ENCODE measurements at regions not wholly inside any gene's neighbourhood (a gene's known extent, or its start where the extent isn't known, plus 50 kb on each side); places are given as distances from the start of the nearest gene placed in this dataset.

DNA sequence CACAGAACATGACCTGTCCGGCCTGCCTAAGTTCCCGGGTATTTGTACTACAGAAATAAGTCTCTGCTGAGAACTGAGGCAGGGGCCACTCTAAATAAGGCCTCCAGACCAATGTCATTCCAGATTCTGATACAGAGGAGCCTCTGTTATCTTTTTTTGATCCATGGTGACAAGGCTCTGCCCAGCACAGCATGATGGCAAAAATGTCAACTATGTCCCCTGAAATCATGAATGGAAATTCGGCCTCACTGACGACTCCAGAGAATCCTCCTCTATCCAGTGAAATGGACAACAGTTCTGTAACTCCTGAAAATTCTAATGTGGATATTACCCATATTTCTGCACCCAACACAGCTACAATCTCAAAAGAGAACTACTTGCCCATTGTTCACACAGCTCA, 335.0 kb downstream of the DNAH5 start:
- BruUV-seq (replicated peaks) = no TSS peak
- RAD21 ChIA-PET (ENCODE audit: low non-redundant PET in 1 of 2, low total read pairs in 2 of 2, uncharacterized antibody in 2 of 2, unreplicated experiment in 2 of 2) = no interaction called here
- intact Hi-C loops (cut with micrococcal nuclease) = no loop called here

More for the DNA sequence above, 335.0 kb downstream of the DNAH5 start:
- H3K79me2 ChIP-seq (ENCODE audit: insufficient read depth, low read length) = no peaks in the 10 kb centered on the region
- H3K9me3 ChIP-seq (ENCODE audit: control insufficient read depth in 1 of 2, insufficient read depth in 1 of 2, low read depth in 1 of 2, low read length in 2 of 2) = peaks cover 4 to 26% of the 10 kb centered on the region in 2 experiments; a peak in 2 of 4 replicates
- ATAC-seq = no peak
- no peaks in the 10 kb centered on the region for H4K20me1 ChIP-seq (ENCODE audit: insufficient read depth)
- TF ChIP-seq SRF (IDR thresholded peaks at IDR 0.05; ENCODE audit: low read depth) (no peak), CBX3 (IDR thresholded peaks at IDR 0.05; ENCODE audit: low read depth) (no peak), EZH2 (IDR thresholded peaks at IDR 0.05) (no peak), POLR2A (IDR thresholded peaks at IDR 0.05; ENCODE audit: borderline replicate concordance, extremely low read depth, insufficient read depth, insufficient read length) (no peak), SIN3A (IDR thresholded peaks at IDR 0.05; ENCODE audit: low read depth) (no peak), ZNF274 (IDR thresholded peaks at IDR 0.05; ENCODE audit: low read depth, low read length) (no peak), EZH2phosphoT487 (IDR thresholded peaks at IDR 0.05; ENCODE audit: borderline replicate concordance) (no peak), ZFX (IDR thresholded peaks at IDR 0.05) (no peak), CEBPB (IDR thresholded peaks at IDR 0.05; ENCODE audit: low read depth) (no peak), JUND (IDR thresholded peaks at IDR 0.05) (no peak)
- TF ChIP-seq, protein P1, sequence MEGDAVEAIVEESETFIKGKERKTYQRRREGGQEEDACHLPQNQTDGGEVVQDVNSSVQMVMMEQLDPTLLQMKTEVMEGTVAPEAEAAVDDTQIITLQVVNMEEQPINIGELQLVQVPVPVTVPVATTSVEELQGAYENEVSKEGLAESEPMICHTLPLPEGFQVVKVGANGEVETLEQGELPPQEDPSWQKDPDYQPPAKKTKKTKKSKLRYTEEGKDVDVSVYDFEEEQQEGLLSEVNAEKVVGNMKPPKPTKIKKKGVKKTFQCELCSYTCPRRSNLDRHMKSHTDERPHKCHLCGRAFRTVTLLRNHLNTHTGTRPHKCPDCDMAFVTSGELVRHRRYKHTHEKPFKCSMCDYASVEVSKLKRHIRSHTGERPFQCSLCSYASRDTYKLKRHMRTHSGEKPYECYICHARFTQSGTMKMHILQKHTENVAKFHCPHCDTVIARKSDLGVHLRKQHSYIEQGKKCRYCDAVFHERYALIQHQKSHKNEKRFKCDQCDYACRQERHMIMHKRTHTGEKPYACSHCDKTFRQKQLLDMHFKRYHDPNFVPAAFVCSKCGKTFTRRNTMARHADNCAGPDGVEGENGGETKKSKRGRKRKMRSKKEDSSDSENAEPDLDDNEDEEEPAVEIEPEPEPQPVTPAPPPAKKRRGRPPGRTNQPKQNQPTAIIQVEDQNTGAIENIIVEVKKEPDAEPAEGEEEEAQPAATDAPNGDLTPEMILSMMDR (IDR thresholded peaks at IDR 0.05 in 2 of 3, conservative IDR thresholded peaks at IDR 0.05 in 1 of 3; ENCODE audit: borderline replicate concordance in 1 of 3, insufficient read depth in 1 of 3, low read depth in 2 of 3, low read length in 2 of 3) = no peak
- TF ChIP-seq, protein P2, sequence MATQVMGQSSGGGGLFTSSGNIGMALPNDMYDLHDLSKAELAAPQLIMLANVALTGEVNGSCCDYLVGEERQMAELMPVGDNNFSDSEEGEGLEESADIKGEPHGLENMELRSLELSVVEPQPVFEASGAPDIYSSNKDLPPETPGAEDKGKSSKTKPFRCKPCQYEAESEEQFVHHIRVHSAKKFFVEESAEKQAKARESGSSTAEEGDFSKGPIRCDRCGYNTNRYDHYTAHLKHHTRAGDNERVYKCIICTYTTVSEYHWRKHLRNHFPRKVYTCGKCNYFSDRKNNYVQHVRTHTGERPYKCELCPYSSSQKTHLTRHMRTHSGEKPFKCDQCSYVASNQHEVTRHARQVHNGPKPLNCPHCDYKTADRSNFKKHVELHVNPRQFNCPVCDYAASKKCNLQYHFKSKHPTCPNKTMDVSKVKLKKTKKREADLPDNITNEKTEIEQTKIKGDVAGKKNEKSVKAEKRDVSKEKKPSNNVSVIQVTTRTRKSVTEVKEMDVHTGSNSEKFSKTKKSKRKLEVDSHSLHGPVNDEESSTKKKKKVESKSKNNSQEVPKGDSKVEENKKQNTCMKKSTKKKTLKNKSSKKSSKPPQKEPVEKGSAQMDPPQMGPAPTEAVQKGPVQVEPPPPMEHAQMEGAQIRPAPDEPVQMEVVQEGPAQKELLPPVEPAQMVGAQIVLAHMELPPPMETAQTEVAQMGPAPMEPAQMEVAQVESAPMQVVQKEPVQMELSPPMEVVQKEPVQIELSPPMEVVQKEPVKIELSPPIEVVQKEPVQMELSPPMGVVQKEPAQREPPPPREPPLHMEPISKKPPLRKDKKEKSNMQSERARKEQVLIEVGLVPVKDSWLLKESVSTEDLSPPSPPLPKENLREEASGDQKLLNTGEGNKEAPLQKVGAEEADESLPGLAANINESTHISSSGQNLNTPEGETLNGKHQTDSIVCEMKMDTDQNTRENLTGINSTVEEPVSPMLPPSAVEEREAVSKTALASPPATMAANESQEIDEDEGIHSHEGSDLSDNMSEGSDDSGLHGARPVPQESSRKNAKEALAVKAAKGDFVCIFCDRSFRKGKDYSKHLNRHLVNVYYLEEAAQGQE (IDR thresholded peaks at IDR 0.05; ENCODE audit: low read depth) = no peak
- TF ChIP-seq, protein P3, sequence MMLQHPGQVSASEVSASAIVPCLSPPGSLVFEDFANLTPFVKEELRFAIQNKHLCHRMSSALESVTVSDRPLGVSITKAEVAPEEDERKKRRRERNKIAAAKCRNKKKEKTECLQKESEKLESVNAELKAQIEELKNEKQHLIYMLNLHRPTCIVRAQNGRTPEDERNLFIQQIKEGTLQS (IDR thresholded peaks at IDR 0.05) = no peak
- H3K4me2 ChIP-seq (ENCODE audit: low read length) = no peak overlapping the region
- no peaks in the 10 kb centered on the region for H3K36me3 ChIP-seq (ENCODE audit: control insufficient read depth in 1 of 2, insufficient read depth in 2 of 2, low read length in 2 of 2)
- ChIA-PET POLR2A (no interaction called here), CTCF (no interaction called here)
- H2AFZ ChIP-seq (ENCODE audit: low read depth, low read length, poor library complexity, severe bottlenecking) = no peak overlapping the region
- H3K4me1 ChIP-seq (ENCODE audit: control insufficient read depth in 1 of 2, insufficient read depth in 2 of 2, low read length in 2 of 2) = no peaks in the 10 kb centered on the region
- no peak overlapping the region for H3K4me3 ChIP-seq (replicated peaks in 1 of 2; ENCODE audit: low read depth in 1 of 2, low read length in 2 of 2)
- H3K9me2 ChIP-seq (ENCODE audit: insufficient read depth) = no peaks in the 10 kb centered on the region
- no peak overlapping the region for H3K9ac ChIP-seq (ENCODE audit: low read length)
- no peak for DNase-seq (ENCODE audit: low read depth, low spot score)
- no peaks in the 10 kb centered on the region for H3K27me3 ChIP-seq (ENCODE audit: insufficient read depth, low read length)
- no peak overlapping the region for H3K27ac ChIP-seq (ENCODE audit: low read depth, low read length)

Measured in HCT116 (cell line).